Frontal cortex (tissue), 4 donors: ENCODE measurements at regions not wholly inside any gene's neighbourhood (a gene's known extent, or its start where the extent isn't known, plus 50 kb on each side); places are given as distances from the start of the nearest gene placed in this dataset. TPM values are rescaled to one million over a fixed set of nuclear protein-coding genes. Genes with fewer than 3 reads are reported as not detected.
"Not testable (repeated sequence)": the region's sequence is repeated elsewhere in the genome, so short reads cannot be mapped to it uniquely, and the experiment has no call there.

ENCODE experiments used
- DNase-seq, 2 donors: peaks; one replicate each; pipeline ENCODE4 v3.0.0; 2012; ENCODE audit warnings: low spot score in 2 of 2
- FAIRE-seq: peaks from 2 replicates; lab custom pipeline; 2012; peaks lifted over from hg19 to GRCh38; lab: Jason Lieb, UNC
- small RNA-seq: library from RNA; depleted of rRNA; stranded (forward); fragments of <200 nt; gene quantifications from one replicate; pipeline ENCODE3, GENCODE V24; 2014
- donor health status: control.
- donor health status: control.
- donor health status: control.

DNA sequence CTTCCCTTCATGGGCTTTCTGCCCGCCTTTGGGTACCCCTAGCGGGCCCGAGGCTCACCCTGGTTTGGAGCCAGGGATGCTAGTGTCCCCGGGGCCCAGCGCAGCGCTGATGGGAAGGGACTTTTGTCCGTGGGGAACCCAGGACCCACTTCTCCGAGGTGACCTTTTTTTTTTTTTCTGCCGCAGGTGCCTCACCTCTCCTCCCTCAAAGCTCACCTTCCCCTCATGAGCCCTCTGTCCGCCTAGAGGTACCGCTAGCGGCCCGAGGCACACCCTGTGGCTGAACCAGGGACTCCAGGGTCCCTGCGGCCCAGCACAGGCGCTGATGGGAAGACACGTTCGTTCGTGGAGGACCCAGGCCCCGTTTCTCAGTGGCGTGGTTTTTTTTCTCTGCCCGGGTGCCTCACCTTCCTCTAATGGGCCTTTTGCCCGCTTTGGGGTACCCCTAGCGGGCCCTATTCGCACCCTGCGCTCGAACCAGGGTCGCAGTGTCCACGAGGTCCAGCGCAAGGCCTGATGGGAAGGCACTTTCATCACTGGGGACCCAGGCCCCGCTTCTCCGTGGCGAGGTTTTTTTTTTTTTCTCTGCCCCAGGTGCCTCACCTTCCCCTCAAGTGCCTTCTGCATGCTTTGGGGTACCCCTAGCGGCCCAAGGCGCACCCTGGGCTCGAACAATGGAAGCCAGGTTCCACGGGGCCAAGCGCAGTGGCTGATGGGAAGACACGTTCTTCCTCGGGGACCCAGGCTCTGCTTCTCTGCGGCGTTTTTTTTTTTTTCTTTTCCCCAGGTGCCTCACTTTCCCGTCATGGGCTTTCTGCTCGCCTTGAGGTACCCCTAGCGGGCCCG lies 1481.6 kb upstream of the TPTE start:
- FAIRE-seq, DNase-seq: not testable (repeated sequence)

DNA sequence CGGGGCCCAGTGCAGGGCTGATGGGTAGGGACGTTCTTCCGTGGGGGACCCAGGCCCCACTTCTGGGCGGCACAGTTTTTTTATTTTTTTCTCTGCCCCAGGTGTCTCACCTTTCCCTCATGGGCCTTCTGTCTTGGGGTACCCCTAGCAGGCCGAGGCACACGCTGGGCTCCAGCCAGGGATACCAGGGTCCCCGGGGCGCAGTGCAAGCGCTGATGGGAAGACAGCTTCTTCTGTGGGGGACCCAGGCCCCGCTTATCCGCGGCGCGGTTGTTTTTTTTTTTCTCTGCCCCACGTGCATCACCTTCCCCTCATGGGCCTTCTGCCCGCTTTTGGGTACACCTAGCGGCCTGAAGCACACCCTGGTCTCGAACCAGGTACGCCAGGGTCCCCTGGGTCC lies 1481.0 kb upstream of the TPTE start:
- FAIRE-seq, DNase-seq: not testable (repeated sequence)

DNA sequence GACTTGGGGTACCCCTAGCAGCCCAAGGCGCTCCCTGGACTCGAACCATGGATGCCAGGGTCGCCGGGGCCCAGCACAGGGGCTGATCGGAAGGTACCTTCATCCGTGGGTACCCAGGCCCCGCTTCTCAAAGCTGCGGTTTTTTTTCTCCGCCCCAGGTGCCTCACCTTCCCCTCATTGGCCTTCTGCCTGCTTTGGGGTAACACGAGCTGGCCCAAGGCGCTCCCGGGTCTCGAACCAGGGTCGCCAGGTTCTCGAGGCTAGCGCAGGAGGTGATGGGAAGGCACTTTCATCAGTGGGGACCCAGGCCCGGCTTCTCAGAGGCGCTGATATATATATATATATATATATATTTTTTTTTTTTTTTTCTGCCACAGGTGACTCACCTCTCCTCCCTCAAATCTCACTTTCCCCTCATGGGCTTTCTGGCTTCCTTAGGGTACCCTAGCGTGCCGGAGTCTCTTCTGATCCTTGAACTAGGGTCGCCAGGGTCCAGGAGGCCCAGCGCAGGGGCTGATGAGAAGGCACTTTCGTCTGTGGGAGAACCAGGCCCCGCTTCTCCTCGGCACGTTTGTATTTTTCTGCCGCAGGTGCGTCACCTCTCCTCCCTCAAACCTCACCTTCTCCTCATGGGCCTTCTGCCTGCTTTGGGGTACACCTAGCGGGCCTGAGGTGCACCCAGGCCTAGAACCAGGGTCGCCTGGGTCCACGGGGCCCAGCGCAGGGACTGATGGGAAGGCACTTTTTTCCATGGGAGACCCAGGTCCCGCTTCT lies 1480.0 kb upstream of the TPTE start:
- FAIRE-seq, DNase-seq: not testable (repeated sequence)

DNA sequence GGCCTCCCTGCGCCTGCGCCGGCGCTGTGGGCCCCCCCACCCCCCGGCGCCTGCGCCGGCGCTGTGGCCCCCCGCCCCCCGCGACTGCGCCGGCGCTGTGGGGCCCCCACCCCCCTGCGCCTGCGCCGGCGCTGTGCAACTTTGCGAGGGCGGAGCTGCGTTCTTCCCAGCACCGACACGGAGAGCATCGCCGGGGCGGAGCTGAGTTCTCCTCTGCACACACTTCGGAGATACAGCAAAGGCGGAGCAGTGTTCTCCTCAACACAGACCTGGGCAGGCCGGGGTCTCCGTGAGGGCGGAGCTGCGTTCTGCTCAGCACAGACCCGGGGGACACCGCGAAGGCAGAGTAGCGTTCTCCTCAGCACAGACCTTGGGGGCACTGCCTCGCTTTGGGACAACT lies 1478.3 kb upstream of the TPTE start:
- not testable (repeated sequence) for FAIRE-seq, DNase-seq

DNA sequence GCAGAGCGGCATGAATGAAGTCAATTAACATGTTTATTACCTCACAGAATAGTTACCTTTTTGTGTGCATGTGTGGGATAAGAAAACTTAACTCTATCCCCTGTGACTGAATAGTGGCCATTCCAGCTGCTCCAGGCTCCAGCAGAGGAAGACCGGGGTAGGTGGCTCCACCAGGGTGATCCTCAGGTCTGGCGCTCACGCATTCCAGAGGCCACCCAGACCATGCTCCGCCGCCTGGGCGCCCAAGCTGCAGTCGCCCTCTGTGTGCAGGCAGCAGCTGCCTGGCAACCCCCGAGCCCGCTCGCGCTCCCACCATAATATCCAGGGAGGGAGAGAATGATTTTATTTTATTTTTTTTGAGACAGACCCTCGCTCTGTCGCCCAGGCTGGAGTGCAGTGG lies 1474.5 kb upstream of the TPTE start:
- not testable (repeated sequence) for FAIRE-seq, DNase-seq

DNA sequence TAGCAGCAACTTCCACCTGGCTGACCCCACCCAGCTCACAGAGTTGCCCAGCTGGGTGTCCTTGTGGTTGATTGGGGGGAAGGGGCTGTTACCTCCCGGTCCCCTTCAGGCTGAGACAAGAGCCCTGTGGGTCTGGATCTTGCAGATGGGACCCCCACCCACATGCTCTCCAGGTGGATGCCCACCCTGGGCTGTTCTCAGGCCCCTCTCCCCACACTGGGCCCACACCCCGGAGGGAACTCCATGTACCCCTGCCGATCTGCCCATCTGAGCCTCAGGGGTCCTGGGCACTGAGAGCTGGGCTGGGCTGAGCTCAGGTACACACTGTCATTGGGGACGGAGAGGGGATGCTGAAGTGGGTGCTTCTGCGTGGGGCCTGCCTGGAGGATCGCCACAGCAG lies 1453.9 kb upstream of the TPTE start:
- DNase-seq, FAIRE-seq: not testable (repeated sequence)

DNA sequence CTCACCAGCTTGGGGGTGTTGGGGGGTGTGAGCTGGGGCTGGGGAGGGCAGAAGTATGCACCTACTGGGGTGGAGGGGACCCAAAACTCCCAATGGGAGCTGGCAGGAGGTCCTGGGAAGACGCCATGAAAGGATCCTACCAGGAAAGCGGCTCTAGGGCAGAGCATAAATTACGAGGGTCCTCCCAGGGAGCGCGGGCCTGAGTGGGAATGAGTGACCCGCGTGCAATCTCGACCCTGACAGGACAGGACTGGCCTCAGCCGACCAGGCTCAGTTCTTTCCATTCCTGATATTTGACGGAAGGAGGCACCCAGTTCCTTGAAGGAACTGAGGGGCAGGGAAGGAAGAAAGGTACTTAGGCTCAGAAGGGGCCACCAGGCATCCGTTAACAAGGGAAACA lies 1452.8 kb upstream of the TPTE start:
- not testable (repeated sequence) for FAIRE-seq, DNase-seq

DNA sequence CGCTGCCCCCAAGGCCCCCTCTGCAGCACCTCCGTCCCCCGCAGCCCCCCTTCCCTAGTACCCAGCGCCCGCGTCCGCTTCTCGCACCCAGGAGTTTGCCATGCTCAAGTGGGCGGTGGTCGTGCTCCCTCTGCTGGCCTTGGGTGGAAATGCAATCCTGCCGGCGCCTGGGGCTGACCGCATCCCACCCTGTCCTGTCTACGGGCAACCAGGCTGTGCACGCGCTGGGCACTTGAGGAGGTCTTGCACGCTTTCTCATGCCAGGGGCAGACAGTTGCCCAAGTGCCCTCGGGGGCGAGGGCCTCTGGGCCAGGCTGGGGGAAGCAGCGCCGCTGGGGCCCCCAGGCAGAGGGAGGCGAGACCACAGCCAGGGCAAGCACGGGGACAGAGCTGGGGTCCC lies 1450.7 kb upstream of the TPTE start:
- DNase-seq, FAIRE-seq: not testable (repeated sequence)

DNA sequence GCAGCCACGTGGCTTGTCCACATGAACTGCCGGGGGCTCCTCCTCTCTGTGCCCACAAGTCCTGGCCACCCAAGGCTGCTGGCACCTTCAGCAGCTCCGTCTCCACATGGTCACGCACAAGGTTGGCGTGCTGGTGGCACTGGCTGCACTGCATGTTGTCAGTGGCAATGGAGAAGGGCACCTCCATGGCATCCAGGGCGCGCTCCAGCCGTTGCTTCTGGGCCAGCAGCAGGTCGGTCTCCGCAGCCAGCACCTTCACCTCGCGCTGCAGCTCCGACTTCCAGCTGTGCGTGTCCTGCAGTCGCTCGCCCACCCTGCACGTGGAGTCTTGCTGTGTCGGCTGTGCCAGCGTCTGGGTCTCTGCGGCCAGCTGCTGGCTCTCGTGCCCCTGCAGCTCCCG lies 1448.4 kb upstream of the TPTE start:
- DNase-seq, FAIRE-seq: not testable (repeated sequence)

DNA sequence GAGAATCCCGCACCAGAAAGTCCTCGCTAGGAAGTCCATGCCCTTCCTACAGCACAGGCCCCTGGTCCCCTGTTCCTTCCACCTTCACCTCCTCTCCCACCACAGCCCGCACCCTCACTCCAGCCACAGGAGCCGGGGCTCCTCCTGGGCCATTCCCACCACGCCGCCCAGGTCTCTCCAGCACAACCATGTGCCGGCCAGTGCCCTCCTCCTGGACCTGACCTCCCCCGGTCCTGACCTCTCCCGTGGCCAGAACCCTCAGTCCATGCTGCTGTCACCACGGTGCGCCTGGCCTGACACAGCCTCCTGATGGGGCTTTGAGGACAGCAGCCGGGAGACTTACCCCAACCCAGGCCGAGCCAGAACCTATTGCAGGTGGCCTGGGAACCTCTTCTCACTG lies 1446.6 kb upstream of the TPTE start:
- FAIRE-seq, DNase-seq: not testable (repeated sequence)

DNA sequence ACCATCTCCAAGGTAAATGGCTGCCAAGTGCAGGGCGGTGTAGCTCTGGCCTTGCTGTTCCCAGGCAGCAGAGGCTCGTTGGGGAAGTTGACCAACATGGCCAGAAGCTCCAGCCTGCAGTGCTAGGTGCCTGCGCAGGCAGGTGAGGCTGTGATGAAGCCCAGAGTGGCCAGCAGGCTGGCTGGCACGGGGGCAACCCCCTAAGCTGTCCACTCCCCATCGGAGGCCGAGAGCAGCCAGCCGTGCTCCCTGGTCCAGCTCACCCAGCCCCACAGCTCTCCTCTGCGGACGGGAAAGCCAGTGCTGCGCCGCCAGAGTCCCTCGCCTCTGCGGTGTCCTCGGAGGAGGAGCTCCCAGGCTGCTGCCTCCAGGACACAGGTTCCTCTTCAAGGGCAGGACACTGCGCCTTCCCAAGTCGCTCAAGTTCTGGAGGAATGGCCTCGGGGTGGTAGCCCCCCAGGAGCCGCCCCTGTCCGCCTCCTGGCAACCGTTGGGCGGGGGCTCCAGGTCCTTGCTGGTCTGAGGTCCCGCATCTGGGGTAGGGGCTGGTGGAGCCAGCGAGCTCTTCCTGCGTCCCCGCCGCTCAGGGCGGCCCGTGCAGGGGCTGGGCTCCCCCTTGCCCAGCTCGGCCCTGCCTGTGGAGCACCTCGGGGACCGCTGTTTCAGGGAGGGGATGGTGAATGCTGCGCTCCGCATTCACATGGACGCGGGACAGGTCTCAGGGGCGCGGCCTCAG lies 1438.1 kb upstream of the TPTE start:
- FAIRE-seq, DNase-seq: not testable (repeated sequence)

DNA sequence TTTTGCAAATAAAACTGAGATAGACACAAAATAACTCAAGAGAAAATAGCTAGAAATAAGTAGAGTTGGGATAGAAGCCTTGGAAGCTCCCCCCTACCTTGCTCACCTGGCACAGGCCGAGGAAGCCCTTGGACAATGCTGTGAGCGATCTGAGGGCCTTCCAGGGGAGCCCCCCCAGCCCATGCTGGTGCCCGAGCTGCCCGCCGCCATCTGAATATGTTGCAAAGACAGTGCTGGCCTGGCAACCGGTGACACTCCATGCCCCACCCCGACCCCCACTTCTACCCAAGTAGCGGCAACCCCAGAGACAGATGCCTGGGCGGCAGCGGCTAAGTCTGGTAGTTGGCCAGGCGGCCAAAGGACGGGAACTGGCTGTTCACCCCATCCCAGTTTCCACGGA lies 1435.1 kb upstream of the TPTE start:
- DNase-seq, FAIRE-seq: not testable (repeated sequence)

DNA sequence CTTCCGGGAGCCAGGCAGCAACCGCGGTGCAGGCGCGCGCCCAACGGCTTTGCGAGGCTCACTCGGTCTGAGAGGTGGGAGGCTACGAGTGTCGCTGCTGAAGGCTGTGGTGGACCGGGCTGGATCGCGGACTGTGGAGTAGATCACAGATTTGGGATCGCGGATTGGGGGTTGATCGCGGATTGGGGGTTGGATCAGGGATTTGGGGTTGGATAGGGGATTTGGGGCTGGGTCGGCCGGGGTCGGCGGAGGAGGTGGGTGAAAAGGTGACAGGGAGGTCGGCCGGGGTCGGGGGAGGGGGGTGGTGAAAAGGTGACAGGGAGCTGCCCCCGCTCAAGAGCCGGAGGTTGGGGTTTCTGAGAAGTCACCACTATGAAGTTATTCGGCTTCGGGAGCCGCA lies 1433.6 kb upstream of the TPTE start:
- DNase-seq, FAIRE-seq: not testable (repeated sequence)

DNA sequence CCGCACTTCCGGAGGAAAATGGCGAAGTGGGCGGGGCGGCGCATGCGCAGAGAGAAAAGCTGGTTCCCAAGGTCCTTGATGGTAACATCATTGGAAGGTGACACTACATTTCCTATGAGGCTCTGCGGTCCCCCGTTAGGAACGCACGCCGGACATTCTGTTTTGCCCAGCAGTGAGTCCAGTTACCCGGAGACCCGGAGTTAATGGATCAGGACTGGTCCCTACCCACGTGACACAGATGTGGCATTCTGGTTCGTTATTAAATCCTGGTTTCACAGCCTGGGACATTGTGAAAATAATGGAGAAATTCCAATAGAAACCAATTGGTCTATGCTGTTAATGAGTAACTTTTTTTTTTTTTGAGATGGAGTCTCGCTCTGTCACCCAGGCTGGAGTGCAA lies 1391.6 kb upstream of the TPTE start:
- not testable (repeated sequence) for FAIRE-seq

DNA sequence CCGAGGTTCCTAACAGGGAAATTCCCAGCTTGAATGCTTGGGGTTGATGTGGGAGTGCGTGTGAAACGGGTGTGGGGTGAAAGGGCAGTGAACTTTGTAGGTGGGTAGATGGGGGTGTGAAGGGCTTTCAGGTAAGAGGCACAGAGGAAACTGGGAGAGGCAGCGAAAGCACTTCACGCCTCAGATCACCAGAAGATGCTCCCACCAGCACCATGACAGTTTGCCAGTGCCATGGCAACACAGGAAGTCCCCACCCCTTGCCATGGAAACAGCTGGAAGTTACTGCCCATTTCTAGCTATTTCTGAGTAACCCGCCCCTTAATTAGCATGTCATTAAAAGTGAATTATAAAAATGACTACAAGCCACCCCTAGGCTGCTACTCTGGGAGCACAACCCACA lies 1390.6 kb upstream of the TPTE start:
- FAIRE-seq, result not testable (repeated sequence)

More for the DNA sequence above, 1391.6 kb upstream of the TPTE start:
- DNase-seq, result not testable (repeated sequence)

More for the DNA sequence above, 1390.6 kb upstream of the TPTE start:
- not testable (repeated sequence) for DNase-seq

Small RNA genes in the stretch of these regions (small RNA-seq; reads per million reads assigned to genes)
- not detected for gene CR392039.1
